ENCODE measurements at regions not wholly inside any gene's neighbourhood (a gene's known extent, or its start where the extent isn't known, plus 50 kb on each side); places are given as distances from the start of the nearest gene placed in this dataset.

DNA sequence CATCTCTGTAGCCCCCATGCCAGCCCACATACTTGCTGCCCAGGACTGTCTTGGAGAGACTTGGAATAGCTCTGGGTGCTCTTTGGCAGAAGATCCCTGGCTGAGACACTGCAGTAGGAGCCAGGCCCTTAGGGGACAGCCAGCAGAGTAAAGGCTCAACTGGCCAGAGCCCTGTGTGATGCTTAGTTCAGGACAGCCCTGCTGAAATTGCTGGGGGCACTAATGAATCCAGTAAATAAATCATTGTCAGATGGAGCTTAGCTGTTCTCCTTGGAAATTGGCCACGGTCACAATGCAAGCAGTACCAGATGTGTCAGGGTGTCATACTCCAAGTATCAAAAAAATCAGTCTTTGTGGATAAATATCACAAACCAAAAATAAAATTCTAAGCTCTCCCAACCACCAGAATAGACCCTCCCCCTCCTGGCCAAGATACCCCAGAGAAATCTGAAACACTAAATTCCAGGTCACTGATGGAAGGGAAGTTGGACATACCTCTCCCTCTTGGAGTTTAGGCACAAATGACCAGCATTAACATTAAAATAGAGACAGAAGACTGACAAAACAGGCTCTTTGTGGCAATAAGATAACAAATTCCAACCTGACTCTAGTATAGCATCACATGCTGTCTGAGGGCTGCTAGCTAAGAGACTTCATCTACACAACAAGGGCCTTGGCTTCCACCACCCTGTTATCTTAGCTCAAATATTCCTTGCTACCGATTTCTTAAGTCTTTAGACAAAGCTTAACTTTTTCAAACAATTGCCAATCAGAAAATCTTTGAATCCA lies 83.2 kb upstream of the DNAH14 start:
- no peak for DNase-seq (ENCODE audit: low read depth)

DNA sequence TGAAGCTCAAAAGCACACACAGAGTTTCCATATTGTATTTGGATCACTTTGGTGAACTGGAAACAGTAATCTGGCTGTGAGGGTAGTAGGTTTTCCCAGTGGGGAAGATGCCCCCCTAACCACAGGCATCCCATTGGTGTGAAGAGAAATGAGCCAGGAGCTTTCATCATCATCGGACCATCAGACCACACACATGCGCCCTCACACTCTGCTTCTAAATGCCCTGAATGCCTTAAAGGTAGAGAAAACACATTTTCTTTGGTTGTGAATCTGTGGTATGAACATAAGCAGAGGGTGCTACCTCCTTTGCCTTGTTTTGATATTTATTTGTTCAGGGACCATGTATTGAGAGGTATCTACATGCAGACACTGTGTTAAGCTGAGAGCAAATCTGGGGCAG lies 79.0 kb upstream of the DNAH14 start:
- DNase-seq (ENCODE audit: low read depth): no peak

DNA sequence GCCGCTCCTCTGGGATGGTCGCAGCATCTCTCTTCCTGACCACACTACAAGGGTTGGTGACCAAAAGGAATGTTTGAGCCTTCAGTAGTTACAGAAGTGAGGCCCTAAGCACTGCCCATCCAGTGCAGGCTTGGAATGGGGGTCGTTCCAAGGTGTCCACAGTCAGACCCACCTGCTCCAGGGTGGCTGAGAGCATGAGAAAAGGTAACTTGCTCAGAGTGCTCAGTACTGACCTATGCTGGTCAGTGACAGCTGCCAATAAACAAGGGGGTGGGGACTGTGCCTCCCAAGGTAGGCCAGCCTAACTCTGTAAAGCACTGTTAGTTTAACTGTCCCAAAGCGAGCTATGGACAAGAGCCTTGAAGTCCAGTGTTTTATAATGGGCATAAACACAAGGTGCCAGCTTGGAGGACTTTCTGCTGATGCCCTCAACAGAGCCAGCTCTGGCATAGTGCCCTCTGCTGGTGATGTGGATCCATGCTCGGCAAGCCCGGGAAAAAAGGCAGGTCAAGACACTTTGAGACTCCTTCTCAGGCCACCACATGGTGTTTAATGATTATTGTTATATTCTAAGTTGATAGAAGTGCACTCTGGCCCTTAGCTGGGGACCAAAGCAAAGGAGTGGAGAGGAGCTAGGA lies 78.1 kb upstream of the DNAH14 start:
- peak; percentile 68 for DNase-seq (ENCODE audit: low read depth)

DNA sequence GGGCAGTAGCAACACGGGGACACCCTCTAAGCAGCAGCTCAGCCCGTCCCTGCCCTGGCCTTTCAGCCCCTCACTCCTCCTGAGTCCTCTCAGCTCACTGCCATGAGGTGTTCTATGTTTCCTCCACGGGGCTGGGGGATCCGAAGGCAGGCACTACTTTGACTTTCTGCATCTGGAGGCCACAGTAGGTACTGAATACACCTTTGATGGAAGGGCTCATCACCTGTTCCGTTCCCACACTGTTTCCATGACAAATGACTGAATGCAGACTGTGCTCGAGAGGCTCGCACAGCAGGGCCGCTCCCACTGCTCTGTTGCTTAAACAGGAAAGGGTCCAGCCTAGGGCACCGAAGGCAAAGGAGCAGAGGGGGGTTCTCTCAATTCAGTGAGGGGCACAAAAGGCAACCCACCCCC lies 77.6 kb upstream of the DNAH14 start:
- no peak for DNase-seq (ENCODE audit: low read depth)

DNA sequence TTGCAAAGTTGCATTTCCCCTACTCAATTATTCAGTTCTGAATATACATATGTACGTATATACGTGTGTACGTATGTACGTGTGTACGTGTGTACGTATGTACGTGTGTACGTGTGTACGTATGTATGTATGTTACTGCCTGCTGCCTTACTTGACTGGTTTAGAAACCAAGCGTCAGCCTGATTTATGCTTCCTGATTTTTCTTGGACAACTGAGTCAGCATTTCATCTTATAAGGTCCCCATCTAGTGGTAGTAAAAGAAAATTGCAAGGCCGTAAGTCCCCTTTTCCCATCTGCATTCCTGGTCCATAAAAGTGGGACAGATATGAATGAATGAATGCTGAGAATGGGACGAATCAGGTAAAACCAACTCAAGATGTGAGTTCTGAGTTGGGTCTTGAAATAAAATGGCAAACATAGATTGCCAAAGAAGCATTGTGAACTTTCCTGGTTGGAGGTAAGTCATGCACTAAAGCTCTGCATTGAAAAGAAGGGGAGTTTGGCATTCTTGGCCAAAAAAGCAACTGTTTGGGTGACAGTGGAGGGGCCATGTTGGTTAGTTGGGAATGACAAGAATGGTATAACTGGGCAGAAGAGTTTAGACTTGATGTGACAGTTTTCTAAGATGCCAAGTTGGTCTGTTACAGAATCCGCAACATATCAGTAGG lies 76.4 kb upstream of the DNAH14 start:
- DNase-seq (ENCODE audit: low read depth): peak; percentile 76

DNA sequence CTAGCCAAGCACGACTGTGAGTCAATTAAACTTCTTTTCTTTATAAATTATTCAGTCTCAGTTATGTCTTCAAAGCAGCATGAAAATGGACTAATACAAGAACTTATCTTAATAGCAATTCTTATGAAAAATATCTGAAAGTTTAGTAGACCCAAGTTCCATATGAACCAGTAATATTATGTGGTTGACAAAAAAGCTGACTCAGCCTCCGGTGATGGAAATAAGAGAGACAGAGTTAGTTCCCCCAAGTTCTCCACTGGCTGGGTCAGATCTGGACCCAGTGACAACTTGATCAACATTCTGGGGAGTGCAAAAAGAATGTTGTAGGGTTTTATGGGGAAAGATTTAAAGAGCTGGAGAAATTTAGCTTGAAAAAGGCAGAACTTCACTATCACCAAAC lies 72.5 kb upstream of the DNAH14 start:
- DNase-seq (ENCODE audit: low read depth): no peak

DNA sequence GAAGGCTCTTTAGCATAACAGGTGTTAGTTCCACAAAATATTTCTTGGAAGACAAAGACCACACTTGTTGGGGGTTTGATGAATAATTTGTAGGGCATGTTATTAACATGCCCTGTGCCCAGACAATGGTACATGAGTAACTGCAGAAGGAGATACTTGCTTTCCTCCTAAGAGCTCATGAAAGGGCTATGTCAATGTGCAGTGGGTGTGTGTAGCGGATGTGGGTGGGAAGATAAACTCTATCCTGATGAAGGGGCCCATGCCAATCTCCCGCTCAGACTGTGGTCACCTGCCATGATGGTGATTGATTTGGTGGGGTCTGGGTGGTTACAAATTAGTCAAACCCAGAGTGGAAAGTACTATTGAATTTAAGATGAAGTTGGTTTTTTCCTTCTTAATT lies 69.8 kb upstream of the DNAH14 start:
- DNase-seq (ENCODE audit: low read depth): no peak

DNA sequence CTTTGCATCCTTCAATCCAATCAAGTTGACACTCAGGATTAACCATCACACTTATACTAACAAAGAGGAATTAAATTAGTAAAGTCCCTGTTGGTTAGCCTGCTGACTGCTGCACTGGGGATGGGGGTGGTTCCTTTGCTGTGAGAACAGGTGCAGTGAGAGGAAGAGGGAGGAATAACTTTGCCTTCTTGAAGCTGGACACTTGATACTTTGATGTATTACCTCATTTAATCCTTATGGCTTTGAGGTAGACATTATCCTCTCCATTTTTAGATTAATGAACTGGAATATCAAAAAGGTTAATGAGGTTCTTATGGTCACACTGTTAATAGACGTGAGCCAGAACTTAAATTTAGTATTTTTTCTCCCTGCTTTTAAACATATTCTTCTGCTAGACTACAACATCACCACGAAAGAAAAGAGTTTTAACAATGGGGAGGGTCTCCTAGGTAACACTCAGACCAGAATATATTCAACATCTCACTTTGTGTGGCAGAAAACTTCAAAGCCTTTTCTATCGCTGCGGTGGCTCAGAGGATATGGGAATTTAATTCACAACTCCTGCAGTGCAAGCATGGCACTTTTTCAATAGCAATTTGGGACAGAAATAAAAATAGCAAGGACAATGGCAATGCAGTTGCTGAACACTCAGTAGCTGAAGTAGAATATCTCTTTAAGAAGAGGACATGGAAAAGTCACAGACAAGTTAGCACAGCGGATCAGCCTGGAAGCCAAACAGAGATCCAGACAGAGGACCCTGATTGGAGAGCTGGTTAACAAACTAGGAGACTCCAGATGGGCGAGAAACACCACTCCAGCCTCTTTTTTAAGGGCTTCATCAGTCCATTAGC lies 68.8 kb upstream of the DNAH14 start:
- DNase-seq (ENCODE audit: low read depth): no peak

DNA sequence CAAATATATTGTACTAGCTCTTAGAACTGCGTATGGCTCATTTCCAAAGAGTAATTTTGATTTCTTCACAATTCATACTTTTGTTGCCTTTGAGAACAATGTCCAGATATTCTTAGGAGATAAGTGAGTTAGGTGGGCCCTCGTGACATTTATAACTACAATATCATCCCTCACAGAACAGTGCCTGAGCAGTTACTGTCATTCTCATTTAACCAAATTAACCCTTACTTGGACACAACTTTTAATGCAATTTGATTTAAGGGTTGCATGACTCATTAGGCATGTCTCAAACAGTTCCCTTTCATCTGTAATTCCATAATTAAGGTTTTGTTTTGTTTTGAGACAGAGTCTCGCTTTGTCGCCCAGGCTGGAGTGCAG lies 68.1 kb upstream of the DNAH14 start:
- DNase-seq (ENCODE audit: low read depth): no peak

DNA sequence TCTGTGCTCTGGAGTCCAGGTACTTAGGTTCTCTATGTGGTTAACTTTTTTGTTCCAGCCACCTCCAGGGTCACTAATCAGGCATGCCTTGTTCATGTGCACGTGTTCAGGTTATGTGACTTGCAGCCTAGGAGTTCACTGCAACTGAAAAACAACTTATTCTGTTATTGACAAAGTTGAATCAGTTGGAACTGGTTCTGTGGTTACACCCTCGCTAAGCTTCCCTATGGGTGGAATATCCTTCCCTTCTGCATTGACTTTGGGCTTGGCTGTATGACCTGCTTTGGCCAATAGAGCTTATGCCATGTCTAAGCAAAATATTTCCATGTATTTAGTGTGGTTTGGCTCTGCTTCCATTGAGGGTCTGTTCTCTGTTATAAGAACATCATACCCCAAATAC lies 66.0 kb upstream of the DNAH14 start:
- no peak for DNase-seq (ENCODE audit: low read depth)

DNA sequence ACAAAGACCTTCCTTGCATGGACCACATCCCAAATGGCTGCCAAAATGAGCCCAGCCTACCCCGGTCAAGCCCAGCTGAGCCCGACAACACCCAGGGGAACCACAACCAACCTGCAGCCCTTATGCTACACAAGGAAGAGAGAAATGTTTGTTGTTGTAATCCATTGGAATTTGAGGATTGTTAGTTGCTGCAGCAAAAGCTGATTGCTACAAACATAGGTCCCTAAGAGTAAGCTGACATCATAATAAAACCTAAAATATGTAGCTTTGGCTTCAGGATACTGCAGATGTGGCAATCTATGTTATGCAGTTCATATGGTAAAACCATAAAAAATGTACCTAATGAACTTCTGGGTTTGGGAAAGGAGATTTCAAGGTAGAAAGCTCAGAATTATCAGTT lies 65.5 kb upstream of the DNAH14 start:
- no peak for DNase-seq (ENCODE audit: low read depth)

DNA sequence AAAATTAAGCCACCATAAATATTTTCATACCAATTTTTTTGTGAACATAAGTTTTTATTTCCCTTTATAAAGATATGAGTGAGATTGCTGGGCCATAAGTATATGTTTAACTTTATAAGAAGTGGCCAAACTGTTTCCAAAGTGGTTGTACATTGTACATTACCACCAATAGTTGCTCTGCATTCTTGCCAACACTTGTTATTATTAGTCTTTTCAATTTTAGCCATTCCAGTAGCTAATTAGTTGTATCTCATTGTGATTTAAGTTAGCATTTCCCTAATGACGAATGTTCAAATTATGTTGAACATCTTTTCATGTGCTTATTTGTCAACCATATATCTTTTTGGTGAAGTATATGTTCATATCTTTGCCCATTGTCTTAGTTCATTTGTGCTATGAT lies 64.0 kb upstream of the DNAH14 start:
- no peak for DNase-seq (ENCODE audit: low read depth)

DNA sequence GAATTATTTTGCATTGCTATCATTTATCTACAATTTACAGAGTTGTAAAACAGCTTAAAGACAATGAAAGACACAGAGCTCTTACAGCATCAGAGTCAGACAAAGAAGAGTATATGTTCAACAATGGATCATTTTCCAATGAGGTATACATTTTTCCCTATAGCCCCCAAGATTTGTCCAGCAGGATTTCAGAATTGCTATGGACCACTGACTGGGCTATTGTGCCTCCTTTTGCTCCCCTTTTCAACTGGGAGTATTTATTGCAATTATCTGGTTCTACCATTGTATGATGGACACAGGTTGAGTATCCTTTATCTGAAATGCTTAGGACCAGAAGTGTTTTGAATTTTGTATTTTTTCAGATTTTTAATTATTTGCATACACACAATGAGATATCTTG lies 62.5 kb upstream of the DNAH14 start:
- DNase-seq (ENCODE audit: low read depth): no peak

DNA sequence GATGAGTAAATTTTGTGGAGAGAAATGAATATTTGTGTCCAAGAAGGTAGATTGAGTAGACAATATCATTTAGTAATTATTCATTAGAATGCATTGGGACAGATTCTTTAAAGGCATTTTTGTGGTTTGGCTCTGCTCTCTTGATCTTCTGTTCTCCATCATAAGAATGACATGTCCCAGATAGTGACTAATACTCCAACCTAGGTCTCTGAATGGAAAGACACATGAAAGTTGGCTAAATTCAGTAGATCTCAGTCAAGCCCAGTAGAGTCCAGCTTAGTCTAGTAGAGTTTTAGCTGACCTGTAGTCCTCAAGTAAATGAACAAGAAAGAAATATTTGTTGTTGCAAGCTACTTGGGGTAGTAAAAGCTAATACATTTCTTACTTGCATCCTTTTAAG lies 61.8 kb upstream of the DNAH14 start:
- no peak for DNase-seq (ENCODE audit: low read depth)

DNA sequence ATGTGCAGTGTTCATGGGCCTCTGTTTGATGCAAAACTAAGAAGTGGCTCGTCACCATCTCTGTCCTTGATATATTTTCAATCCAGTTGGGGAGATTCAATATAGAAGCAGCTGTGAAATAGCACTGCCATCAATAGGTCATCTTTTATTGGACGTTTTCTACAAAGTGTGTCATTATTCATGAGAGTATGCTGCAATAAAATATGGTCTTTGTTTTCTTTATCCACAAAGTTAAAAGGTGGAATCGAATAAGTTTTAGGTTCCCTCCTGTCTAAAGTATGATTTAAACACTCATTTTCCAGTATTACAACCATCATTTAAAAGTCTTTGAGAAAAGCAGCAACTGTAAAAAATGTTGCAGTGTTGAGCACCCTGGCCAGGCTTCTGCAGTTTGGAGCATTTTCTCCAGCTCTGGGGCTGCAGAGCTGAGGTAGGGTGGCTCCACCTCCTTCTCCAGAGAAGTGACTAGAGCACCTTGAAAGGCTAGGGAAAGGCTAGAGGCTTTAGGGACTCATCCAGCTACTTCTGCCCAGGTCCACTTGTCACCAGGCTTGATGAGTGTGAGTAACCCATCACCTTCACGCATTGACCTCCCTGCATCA lies 56.5 kb upstream of the DNAH14 start:
- DNase-seq (ENCODE audit: low read depth): no peak

DNA sequence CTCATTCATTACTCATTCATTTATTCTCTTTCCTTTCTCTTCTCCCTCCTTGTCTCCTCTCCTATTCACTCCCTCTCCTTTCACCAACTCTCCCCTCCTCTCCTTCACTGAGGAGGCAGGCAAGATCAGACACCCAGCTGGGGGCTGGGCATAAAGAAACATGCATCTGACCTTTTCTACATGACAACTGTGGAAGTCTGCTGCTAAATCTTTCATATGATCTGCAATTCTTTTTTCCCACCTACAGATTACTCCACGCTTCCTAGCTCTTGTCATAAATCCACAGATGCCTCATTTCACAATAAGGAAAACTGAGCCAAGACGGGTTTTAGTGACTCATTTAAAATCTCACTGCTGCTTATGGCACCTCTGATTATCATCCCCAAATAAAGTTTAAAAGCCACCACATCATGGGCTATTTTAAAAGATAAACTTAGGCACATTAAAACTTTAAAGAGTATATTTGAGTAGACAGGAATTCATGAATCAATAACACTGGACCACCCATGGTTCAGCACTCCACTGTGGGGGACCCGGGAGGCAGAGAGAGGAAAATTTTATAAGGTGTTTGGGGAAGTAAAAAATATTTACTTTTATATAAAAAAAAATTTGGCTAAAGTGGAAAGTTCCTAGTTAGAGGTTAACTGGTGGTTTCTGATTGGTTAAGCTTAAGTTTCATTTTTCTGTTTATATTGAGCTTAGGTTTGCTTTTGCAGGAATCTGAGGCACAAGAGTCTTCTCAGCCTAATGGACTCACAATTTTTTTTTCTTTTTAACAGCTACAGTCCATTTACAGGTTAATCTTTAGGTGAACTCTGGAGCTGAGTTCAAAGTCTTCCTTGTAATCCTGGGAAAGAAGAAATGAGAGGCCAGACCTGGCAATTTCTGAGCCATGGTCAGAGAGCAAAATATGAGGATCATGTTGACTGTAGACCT lies 55.8 kb upstream of the DNAH14 start:
- DNase-seq (ENCODE audit: low read depth): peak; percentile 48

DNA sequence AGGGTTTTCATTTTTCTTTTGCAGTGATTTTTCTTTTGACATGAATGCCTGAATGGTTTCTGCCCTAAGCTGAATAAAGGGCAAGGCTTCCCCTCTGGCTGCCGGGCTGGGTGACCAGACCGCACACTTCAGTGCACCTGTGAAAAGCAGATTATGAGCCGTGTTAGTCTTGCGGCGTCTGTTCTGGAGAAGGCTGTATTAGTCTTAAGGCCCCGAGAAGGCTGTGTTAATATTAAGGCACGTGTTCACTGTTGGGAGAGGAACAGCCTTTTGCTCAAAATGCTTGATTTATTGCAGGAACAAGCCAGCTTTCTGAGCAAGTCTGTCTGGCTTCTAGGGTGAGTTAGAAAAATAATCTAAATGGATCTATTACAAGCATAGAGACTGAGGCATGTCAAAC lies 54.7 kb upstream of the DNAH14 start:
- no peak for DNase-seq (ENCODE audit: low read depth)

DNA sequence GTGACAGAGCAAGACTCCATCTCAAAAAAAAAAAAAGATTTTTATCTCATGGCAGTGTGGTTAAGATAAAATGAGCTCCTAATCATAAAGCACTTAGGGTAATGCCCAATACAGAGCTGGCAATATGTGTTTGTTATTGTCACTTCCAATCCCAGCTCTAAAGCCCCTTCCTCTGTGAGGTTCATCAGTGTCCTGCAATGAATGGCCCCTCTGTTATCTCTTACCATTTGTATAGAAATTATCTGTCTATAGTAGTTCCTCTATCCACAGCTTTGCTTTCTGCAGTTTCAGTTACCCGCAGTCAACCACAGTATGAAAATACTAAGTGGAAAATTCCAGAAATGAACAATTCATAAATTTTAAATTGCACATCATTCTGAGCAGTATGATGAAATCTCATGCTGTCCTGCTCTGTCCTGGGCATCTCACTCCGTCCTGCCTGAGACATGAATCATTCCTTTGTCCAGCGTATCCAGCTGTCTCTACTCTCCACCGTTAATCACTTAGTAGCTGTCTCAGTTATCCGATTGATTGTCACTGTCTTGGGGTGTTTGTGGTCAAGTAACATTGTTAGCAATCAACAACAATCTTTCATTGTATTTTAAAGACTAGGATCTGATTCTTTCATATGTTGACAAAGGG lies 50.2 kb upstream of the DNAH14 start:
- DNase-seq (ENCODE audit: low read depth): peak; percentile 55
